DND-41 (cell line): ENCODE measurements at regions not wholly inside any gene's neighbourhood (a gene's known extent, or its start where the extent isn't known, plus 50 kb on each side); places are given as distances from the start of the nearest gene placed in this dataset.

ENCODE experiments used
- EZH2 ChIP-seq: IDR thresholded peaks from 3 replicates; pipeline ENCODE4 v1.6.1; 2012; ENCODE audit warnings: borderline replicate concordance, low read depth, mild to moderate bottlenecking, moderate library complexity, low read length, inconsistent platforms; ENCODE audit not compliant: severe bottlenecking
- TF ChIP-seq, protein P1 (sequence below): IDR thresholded peaks from 2 replicates; pipeline ENCODE4 v1.5.1; 2012; ENCODE audit warnings: borderline replicate concordance, low read length, moderate library complexity, mild to moderate bottlenecking; ENCODE audit not compliant: poor library complexity, severe bottlenecking; ENCODE audit errors: extremely low read depth

DNA sequence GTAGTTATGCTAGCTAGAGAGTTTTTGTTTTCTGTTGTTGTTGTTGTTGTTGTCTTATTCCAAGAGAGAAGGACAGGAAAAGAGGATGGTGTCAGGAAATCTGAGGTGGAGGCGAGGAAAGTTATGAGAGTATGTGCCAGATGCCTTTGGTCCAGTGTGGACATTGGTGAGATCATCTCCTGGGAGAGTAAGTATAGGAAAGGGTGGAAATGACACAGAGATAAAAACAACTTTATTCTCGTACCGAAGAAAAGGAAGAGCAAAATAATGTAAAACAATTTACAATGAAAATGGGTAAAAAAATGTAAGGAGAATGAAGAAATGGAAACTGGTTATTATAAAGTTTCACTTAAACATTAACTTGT, 97.4 kb upstream of the ADGRL2 start:
- TF ChIP-seq, protein P1, sequence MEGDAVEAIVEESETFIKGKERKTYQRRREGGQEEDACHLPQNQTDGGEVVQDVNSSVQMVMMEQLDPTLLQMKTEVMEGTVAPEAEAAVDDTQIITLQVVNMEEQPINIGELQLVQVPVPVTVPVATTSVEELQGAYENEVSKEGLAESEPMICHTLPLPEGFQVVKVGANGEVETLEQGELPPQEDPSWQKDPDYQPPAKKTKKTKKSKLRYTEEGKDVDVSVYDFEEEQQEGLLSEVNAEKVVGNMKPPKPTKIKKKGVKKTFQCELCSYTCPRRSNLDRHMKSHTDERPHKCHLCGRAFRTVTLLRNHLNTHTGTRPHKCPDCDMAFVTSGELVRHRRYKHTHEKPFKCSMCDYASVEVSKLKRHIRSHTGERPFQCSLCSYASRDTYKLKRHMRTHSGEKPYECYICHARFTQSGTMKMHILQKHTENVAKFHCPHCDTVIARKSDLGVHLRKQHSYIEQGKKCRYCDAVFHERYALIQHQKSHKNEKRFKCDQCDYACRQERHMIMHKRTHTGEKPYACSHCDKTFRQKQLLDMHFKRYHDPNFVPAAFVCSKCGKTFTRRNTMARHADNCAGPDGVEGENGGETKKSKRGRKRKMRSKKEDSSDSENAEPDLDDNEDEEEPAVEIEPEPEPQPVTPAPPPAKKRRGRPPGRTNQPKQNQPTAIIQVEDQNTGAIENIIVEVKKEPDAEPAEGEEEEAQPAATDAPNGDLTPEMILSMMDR = no peak
- no peak for TF ChIP-seq EZH2
